ENCODE measurements at regions not wholly inside any gene's neighbourhood (a gene's known extent, or its start where the extent isn't known, plus 50 kb on each side); places are given as distances from the start of the nearest gene placed in this dataset.

DNA sequence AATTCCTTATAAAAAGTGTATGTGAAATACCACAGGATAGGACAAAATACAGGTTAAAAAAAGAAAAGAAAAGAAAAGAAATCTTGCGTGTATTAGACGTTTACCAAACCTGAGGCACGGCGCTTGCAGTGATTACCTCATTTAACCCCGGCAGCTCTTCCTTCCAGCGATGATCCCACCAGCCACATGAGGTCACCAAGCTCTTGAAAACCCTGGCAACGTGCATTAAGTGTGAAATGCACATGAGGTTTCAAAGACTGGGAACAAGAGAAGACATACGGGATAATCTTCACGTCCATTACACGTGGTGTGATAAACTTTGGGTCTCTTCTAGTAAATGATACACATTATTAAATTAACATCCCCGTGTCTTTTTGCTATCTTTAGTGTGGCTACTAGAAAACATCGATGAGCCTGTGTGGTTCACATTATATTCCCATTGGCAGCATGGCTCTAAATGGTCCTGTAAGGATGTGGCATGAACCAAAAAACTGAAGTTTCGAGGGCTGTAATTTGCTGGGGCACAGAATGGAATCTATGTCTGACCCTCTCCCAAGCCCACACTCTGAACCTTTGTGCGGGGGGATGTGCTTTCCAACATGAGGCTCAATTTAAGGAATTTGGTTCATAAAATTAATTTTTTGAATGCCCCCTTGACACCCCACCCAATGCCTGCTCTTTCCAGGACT is 59.2 kb upstream of the THBS2 start:
- TF ChIP-seq, protein P1, sequence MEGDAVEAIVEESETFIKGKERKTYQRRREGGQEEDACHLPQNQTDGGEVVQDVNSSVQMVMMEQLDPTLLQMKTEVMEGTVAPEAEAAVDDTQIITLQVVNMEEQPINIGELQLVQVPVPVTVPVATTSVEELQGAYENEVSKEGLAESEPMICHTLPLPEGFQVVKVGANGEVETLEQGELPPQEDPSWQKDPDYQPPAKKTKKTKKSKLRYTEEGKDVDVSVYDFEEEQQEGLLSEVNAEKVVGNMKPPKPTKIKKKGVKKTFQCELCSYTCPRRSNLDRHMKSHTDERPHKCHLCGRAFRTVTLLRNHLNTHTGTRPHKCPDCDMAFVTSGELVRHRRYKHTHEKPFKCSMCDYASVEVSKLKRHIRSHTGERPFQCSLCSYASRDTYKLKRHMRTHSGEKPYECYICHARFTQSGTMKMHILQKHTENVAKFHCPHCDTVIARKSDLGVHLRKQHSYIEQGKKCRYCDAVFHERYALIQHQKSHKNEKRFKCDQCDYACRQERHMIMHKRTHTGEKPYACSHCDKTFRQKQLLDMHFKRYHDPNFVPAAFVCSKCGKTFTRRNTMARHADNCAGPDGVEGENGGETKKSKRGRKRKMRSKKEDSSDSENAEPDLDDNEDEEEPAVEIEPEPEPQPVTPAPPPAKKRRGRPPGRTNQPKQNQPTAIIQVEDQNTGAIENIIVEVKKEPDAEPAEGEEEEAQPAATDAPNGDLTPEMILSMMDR (IDR thresholded peaks at IDR 0.05; ENCODE audit: extremely low read depth in 1 of 2, insufficient read depth in 1 of 2, low read depth in 1 of 2, low read length in 2 of 2): no peak
- TF ChIP-seq POLR2AphosphoS5 (IDR thresholded peaks at IDR 0.05; ENCODE audit: insufficient read depth, low read depth, low read length) (no peak), EZH2 (IDR thresholded peaks at IDR 0.05; ENCODE audit: borderline replicate concordance, low read depth, low read length, severe bottlenecking) (no peak), POLR2A (IDR thresholded peaks at IDR 0.05; ENCODE audit: low read depth, low read length) (no peak), GATA2 (IDR thresholded peaks at IDR 0.05; ENCODE audit: insufficient read depth, insufficient read length, low read depth, low read length) (no peak), MYC (IDR thresholded peaks at IDR 0.05; ENCODE audit: low read depth, low read length) (no peak), FOS (IDR thresholded peaks at IDR 0.05; ENCODE audit: borderline replicate concordance, insufficient read depth, low read length) (no peak)

All from endothelial cell of umbilical vein (primary cell).